Upper lobe of right lung (tissue), 1 donor: ENCODE measurements at regions not wholly inside any gene's neighbourhood (a gene's known extent, or its start where the extent isn't known, plus 50 kb on each side); places are given as distances from the start of the nearest gene placed in this dataset.

ENCODE experiments used
- ATAC-seq: fragments of 200-7000 bp; cut with Tn5 transposase; one replicate; pipeline ENCODE4 v1.9.1; 2020; ENCODE audit warnings: mild to moderate bottlenecking, moderate library complexity
- DNase-seq: peaks from one replicate; pipeline ENCODE4 v3.0.0-alpha.2; 2020
- H3K27ac ChIP-seq: fragments of 200-600 bp; one replicate; pipeline ENCODE4 v1.8.0; 2022
- H3K27me3 ChIP-seq: fragments of 200-600 bp; one replicate; pipeline ENCODE4 v1.8.0; 2022; ENCODE audit warnings: mild to moderate bottlenecking
- H3K36me3 ChIP-seq: fragments of 200-600 bp; one replicate; pipeline ENCODE4 v1.8.0; 2022
- H3K4me1 ChIP-seq: fragments of 200-600 bp; one replicate; pipeline ENCODE4 v1.8.0; 2022
- H3K4me3 ChIP-seq: fragments of 200-600 bp; one replicate; pipeline ENCODE4 v1.8.0; 2022; ENCODE audit warnings: mild to moderate bottlenecking
- H3K9me3 ChIP-seq: fragments of 200-600 bp; one replicate; pipeline ENCODE4 v1.8.0; 2022
- intact Hi-C: fragments of 100-400 bp; cut with DNase I; formaldehyde crosslinking; loops from one replicate; pipeline ENCODE4 v1.11.0; 2022
- TF ChIP-seq, protein P1 (sequence below): fragments of 200-600 bp; IDR thresholded peaks from one replicate; pipeline ENCODE4 v1.8.0; 2022; ENCODE audit warnings: antibody characterized with exemption
- donor health status: DM: no; HTN: yes; CAD: no; lungs with severe emphysema.

DNA sequence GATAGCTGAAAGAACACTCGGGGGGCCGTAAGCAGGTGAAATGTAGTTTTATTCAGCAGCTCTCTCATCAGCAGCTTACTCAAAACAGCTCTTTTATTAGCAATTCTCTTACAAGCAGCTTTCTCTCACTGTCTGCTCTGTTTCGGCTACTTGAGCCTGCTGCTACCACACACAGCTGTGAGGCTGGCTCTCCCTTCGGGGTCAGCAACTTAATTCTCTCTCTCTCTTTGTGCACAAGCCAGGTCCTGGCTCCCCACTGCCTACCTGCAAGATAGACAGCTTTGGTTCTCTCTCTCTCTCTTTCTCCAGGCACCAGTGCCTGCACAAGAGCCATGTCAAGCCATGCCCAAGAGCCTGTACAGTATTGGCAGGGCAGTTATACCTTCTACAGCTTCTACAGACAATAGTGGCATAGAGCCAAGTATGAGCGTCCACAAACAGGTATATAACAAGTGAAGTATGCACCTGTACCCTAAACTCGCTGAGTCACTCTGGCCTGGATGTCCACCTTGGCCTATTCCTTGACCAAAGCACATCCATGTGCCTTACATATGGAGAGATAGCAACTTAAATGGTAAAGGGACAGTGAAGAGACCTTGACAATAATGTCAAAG is 110.8 kb downstream of the MTNR1B start:
- Histone ChIP-seq H3K27me3 (peaks cover 6% of the 10 kb centered on the region), H3K36me3 (no peaks in the 10 kb centered on the region), H3K27ac (no peak overlapping the region), H3K4me1 (no peaks in the 10 kb centered on the region), H3K4me3 (no peak overlapping the region), H3K9me3 (no peaks in the 10 kb centered on the region)
- ATAC-seq = no peak
- intact Hi-C loops = no loop called here
- DNase-seq = no peak
- TF ChIP-seq, protein P1, sequence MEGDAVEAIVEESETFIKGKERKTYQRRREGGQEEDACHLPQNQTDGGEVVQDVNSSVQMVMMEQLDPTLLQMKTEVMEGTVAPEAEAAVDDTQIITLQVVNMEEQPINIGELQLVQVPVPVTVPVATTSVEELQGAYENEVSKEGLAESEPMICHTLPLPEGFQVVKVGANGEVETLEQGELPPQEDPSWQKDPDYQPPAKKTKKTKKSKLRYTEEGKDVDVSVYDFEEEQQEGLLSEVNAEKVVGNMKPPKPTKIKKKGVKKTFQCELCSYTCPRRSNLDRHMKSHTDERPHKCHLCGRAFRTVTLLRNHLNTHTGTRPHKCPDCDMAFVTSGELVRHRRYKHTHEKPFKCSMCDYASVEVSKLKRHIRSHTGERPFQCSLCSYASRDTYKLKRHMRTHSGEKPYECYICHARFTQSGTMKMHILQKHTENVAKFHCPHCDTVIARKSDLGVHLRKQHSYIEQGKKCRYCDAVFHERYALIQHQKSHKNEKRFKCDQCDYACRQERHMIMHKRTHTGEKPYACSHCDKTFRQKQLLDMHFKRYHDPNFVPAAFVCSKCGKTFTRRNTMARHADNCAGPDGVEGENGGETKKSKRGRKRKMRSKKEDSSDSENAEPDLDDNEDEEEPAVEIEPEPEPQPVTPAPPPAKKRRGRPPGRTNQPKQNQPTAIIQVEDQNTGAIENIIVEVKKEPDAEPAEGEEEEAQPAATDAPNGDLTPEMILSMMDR = no peak

DNA sequence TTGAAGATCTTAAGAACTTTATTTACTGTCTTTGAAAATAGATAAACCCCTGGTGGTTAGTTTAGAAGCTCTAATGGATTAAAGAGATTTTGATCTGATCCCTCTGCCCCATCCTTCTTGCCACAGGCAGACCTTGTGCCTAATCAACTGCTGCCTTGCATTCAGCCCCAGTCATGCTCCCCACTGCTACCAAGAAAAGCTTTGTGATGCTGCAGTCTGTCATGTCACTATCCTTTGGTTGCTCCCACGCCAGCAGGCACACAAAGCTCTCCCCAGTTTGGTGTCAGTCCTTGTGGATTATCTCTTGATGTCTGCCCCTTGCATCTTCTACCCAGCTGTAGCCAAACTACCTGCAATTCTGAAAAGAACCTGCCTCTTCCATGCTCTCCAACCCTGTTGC is 112.2 kb downstream of the MTNR1B start:
- no peak for ATAC-seq
- intact Hi-C loops = no loop called here
- H3K27me3 ChIP-seq = peaks cover 6% of the 10 kb centered on the region
- no peaks in the 10 kb centered on the region for H3K4me1 ChIP-seq
- no peak for DNase-seq
- H3K36me3 ChIP-seq = no peaks in the 10 kb centered on the region
- no peaks in the 10 kb centered on the region for H3K9me3 ChIP-seq
- no peak overlapping the region for H3K27ac ChIP-seq
- no peak overlapping the region for H3K4me3 ChIP-seq
- TF ChIP-seq, protein P1 = no peak

DNA sequence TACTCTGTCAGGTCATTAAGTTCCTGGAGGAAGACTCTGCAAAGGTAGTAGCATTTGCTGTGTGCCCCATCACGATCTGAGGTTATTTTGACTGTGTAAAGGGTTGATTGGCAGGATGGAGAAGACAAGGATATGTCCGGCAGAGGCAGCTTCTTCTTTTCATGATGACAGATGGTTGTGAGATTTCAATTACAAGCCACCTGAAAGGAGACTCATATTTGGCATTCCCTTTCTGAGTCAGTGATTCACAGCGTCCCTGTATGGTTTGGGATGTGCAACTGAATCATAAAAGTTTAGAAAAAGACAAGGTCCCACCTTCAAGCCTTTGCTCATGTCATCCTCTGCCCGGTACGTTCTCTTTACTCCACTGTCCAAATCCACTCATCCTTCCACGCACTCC is 113.4 kb downstream of the MTNR1B start:
- ATAC-seq = no peak
- intact Hi-C loops = no loop called here
- DNase-seq = no peak
- Histone ChIP-seq H3K4me3 (no peak overlapping the region), H3K27ac (no peak overlapping the region), H3K9me3 (no peaks in the 10 kb centered on the region), H3K36me3 (no peaks in the 10 kb centered on the region), H3K4me1 (no peaks in the 10 kb centered on the region), H3K27me3 (peaks cover 3% of the 10 kb centered on the region)
- TF ChIP-seq, protein P1 = no peak

DNA sequence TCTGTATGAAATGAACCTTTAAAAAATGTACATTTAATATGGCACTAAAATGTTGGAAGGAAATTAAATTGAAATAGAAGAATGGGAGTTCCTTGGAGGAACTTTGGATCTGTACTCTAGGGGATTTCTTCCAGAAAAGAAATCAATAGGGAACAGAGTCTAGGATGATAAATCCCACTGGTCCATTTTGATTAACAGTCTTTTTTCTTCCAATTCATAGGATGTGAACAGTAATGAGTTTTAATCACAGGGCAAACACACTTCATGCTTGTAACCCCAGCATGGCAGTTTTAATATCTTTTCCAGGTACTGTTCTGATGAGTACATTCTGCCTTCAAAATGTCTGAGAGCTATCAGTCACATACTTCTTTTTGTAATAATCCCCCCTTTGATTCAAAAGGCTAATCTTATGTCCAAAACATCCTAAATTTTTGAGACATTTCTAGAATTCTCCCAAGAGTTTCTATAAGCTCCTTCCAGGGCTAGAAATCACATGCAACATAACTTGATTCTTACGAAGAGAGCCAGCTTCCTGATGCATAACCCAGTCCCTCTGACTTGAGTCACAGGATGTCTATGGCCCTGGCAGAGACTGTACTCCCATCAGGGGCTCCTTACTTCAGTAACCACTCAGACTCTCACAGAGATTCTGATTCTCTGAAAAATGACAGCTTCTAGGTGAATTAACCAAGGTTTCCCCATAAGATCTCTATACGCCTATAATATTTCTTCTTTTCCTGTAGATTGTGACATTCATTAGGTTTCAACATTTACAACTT is 112.9 kb downstream of the SLC36A4 start:
- H3K4me1 ChIP-seq = no peaks in the 10 kb centered on the region
- TF ChIP-seq, protein P1 = no peak
- DNase-seq (no peak), ATAC-seq (no peak)
- H3K27me3 ChIP-seq = no peaks in the 10 kb centered on the region
- H3K9me3 ChIP-seq = no peaks in the 10 kb centered on the region
- intact Hi-C loops = no loop called here
- no peak overlapping the region for H3K27ac ChIP-seq
- no peak overlapping the region for H3K4me3 ChIP-seq
- H3K36me3 ChIP-seq = no peaks in the 10 kb centered on the region

DNA sequence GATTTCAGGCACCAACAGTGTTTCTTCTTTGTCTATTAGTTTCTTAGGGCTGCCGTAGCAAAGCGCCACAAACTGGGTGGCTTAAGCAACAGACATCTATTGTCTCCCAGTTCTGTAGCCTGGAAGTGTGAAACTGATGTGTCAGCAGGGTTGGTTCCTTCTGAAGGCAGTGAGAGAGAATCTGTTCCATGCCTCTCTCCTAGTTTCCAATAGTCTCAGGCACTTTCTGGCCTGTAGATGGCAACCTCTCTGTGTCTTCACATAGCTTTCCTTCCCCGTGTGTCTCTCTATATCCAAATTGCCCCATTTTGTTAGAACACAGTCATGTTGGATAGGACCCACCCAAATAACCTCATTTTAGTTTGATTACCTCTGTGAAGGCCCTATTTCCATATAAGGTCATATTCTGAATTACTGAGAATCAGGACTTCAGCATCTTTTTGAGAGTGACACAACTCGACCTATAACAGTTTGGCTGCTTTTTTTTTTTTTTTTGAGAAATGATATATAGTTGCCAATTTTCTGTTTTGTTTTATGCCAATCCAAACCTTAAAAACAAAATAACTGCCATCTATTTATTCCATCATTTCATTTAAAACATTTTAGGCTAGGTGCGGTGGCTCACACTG is 108.2 kb downstream of the SLC36A4 start:
- TF ChIP-seq, protein P1 = peak; percentile 37
- Histone ChIP-seq H3K4me3 (no peak overlapping the region), H3K36me3 (no peaks in the 10 kb centered on the region), H3K4me1 (no peaks in the 10 kb centered on the region), H3K27ac (no peak overlapping the region), H3K9me3 (no peaks in the 10 kb centered on the region), H3K27me3 (no peaks in the 10 kb centered on the region)
- intact Hi-C loops = no loop called here
- ATAC-seq (peak; percentile 88), DNase-seq (no peak)
